ENCODE measurements at regions not wholly inside any gene's neighbourhood (a gene's known extent, or its start where the extent isn't known, plus 50 kb on each side); places are given as distances from the start of the nearest gene placed in this dataset.

DNA sequence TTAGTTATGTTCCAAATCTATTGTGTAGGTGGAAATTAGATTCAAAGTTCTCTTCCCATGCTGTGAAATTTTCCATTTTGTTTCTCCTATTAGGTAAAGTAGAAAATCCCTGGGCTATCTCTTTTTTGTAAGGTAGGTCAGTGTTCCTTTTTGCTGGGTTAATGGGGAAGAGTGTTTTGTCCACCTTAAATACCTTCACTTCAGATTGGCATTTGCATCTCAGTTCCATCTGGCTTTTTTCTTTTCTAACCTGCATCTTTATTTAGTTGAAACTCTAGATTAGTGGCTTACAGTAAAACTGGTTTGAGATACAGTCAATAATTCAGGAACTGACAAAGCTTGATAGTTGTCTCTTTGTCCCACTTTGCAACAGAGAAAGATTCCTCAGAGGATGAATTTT lies 1115.8 kb downstream of the PDHA2 start:
- TF ChIP-seq EZH2phosphoT487 (IDR thresholded peaks at IDR 0.05; ENCODE audit: unreplicated experiment) (no peak), POLR2AphosphoS5 (IDR thresholded peaks at IDR 0.05; ENCODE audit: low read depth) (no peak), CTCF (conservative IDR thresholded peaks at IDR 0.05; ENCODE audit: low read depth in 2 of 2) (no peak), EZH2 (IDR thresholded peaks at IDR 0.05; ENCODE audit: low read depth, unreplicated experiment) (no peak), REST (IDR thresholded peaks at IDR 0.05; ENCODE audit: unreplicated experiment) (no peak), CREB1 (CRISPR knock-in tag; IDR thresholded peaks at IDR 0.05; ENCODE audit: low read depth) (no peak), JUNB (IDR thresholded peaks at IDR 0.05; ENCODE audit: unreplicated experiment) (no peak), STAT1 (IDR thresholded peaks at IDR 0.05; ENCODE audit: unreplicated experiment) (no peak), NANOG (IDR thresholded peaks at IDR 0.05; ENCODE audit: borderline replicate concordance) (no peak), ZNF114 (CRISPR knock-in tag; IDR thresholded peaks at IDR 0.05) (no peak)
- TF ChIP-seq, protein P1, sequence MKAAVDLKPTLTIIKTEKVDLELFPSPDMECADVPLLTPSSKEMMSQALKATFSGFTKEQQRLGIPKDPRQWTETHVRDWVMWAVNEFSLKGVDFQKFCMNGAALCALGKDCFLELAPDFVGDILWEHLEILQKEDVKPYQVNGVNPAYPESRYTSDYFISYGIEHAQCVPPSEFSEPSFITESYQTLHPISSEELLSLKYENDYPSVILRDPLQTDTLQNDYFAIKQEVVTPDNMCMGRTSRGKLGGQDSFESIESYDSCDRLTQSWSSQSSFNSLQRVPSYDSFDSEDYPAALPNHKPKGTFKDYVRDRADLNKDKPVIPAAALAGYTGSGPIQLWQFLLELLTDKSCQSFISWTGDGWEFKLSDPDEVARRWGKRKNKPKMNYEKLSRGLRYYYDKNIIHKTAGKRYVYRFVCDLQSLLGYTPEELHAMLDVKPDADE (IDR thresholded peaks at IDR 0.05): no peak
- TF ChIP-seq, protein P2, sequence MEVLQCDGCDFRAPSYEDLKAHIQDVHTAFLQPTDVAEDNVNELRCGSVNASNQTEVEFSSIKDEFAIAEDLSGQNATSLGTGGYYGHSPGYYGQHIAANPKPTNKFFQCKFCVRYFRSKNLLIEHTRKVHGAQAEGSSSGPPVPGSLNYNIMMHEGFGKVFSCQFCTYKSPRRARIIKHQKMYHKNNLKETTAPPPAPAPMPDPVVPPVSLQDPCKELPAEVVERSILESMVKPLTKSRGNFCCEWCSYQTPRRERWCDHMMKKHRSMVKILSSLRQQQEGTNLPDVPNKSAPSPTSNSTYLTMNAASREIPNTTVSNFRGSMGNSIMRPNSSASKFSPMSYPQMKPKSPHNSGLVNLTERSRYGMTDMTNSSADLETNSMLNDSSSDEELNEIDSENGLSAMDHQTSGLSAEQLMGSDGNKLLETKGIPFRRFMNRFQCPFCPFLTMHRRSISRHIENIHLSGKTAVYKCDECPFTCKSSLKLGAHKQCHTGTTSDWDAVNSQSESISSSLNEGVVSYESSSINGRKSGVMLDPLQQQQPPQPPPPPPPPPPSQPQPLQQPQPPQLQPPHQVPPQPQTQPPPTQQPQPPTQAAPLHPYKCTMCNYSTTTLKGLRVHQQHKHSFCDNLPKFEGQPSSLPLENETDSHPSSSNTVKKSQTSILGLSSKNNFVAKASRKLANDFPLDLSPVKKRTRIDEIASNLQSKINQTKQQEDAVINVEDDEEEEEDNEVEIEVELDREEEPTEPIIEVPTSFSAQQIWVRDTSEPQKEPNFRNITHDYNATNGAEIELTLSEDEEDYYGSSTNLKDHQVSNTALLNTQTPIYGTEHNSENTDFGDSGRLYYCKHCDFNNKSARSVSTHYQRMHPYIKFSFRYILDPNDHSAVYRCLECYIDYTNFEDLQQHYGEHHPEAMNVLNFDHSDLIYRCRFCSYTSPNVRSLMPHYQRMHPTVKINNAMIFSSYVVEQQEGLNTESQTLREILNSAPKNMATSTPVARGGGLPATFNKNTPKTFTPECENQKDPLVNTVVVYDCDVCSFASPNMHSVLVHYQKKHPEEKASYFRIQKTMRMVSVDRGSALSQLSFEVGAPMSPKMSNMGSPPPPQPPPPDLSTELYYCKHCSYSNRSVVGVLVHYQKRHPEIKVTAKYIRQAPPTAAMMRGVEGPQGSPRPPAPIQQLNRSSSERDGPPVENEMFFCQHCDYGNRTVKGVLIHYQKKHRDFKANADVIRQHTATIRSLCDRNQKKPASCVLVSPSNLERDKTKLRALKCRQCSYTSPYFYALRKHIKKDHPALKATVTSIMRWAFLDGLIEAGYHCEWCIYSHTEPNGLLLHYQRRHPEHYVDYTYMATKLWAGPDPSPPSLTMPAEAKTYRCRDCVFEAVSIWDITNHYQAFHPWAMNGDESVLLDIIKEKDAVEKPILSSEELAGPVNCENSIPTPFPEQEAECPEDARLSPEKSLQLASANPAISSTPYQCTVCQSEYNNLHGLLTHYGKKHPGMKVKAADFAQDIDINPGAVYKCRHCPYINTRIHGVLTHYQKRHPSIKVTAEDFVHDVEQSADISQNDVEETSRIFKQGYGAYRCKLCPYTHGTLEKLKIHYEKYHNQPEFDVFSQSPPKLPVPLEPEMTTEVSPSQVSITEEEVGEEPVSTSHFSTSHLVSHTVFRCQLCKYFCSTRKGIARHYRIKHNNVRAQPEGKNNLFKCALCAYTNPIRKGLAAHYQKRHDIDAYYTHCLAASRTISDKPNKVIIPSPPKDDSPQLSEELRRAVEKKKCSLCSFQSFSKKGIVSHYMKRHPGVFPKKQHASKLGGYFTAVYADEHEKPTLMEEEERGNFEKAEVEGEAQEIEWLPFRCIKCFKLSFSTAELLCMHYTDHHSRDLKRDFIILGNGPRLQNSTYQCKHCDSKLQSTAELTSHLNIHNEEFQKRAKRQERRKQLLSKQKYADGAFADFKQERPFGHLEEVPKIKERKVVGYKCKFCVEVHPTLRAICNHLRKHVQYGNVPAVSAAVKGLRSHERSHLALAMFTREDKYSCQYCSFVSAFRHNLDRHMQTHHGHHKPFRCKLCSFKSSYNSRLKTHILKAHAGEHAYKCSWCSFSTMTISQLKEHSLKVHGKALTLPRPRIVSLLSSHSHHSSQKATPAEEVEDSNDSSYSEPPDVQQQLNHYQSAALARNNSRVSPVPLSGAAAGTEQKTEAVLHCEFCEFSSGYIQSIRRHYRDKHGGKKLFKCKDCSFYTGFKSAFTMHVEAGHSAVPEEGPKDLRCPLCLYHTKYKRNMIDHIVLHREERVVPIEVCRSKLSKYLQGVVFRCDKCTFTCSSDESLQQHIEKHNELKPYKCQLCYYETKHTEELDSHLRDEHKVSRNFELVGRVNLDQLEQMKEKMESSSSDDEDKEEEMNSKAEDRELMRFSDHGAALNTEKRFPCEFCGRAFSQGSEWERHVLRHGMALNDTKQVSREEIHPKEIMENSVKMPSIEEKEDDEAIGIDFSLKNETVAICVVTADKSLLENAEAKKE (CRISPR knock-in tag; IDR thresholded peaks at IDR 0.05): no peak

All from GM23338 (cell line).